OCI-LY1 (cell line): ENCODE measurements at regions not wholly inside any gene's neighbourhood (a gene's known extent, or its start where the extent isn't known, plus 50 kb on each side); places are given as distances from the start of the nearest gene placed in this dataset.

ENCODE experiments used
- CTCF ChIP-seq: fragments of 200-600 bp; sonication (generic), shearing (Covaris generic); IDR thresholded peaks from 2 replicates; pipeline ENCODE4 v1.5.1; 2017; ENCODE audit warnings: mild to moderate bottlenecking, antibody characterized with exemption, low read length, moderate library complexity, mixed read lengths
- EZH2 ChIP-seq: fragments of 200-600 bp; sonication (generic), shearing (Covaris generic); IDR thresholded peaks from 2 replicates; pipeline ENCODE4 v1.8.0; 2017; ENCODE audit warnings: borderline replicate concordance, mixed run types, mild to moderate bottlenecking, antibody characterized with exemption, low read length, moderate library complexity, mixed read lengths

- TF ChIP-seq CTCF, result no peak
- no peak for TF ChIP-seq EZH2
Measured at GRCh38 chr2:545711-546650, 131.2 kb downstream of the TMEM18 start.
